Vagina (tissue), 2 donors: ENCODE measurements at regions not wholly inside any gene's neighbourhood (a gene's known extent, or its start where the extent isn't known, plus 50 kb on each side); places are given as distances from the start of the nearest gene placed in this dataset.
A peak's percentile ranks its signal among the peaks of the same experiment; 100 is the strongest.

ENCODE experiments used
- DNase-seq, 2 donors: peaks; one replicate each; pipeline ENCODE4 v3.0.0-alpha.2; 2017; ENCODE audit errors: extremely low spot score in 2 of 2
- H3K27ac ChIP-seq: fragments of 200-600 bp; sonication (generic); one replicate; pipeline ENCODE4 v1.5.1; 2019
- H3K27me3 ChIP-seq: fragments of 200-600 bp; sonication (generic); one replicate; pipeline ENCODE4 v1.5.1; 2019
- H3K36me3 ChIP-seq, 2 donors: fragments of 200-600 bp; sonication (generic); one replicate each; pipeline ENCODE4 v1.5.1; 2017 to 2019
- H3K4me1 ChIP-seq: fragments of 200-600 bp; sonication (generic); one replicate; pipeline ENCODE4 v1.5.1; 2019
- H3K4me3 ChIP-seq, 2 donors: fragments of 200-600 bp; sonication (generic); 1 replicate in 1 of 2; 2 replicates in 1 of 2; pipeline ENCODE4 v1.5.1; 2016 to 2019
- H3K9me3 ChIP-seq: fragments of 200-600 bp; sonication (generic); one replicate; pipeline ENCODE4 v1.5.1; 2019
- CTCF ChIP-seq, 3 experiments: fragments of 450-650 bp in 2 of 3; fragments of 200-600 bp in 1 of 3; sonication (generic) in 1 of 3; IDR thresholded peaks; one replicate each; pipeline ENCODE4 v1.5.1; 2017 to 2019; ENCODE audit warnings: antibody characterized with exemption in 3 of 3, mild to moderate bottlenecking in 2 of 3, moderate library complexity in 2 of 3
- POLR2A ChIP-seq, 2 donors: fragments of 450-650 bp; IDR thresholded peaks; one replicate each; pipeline ENCODE4 v1.6.1; 2017; ENCODE audit warnings: antibody characterized with exemption in 2 of 2, mild to moderate bottlenecking in 2 of 2, moderate library complexity in 2 of 2
- POLR2AphosphoS5 ChIP-seq, 2 donors: sonication (generic); formaldehyde crosslinking; IDR thresholded peaks; one replicate each; pipeline ENCODE4 v1.9.0; 2017; ENCODE audit warnings: antibody characterized with exemption in 2 of 2, mild to moderate bottlenecking in 2 of 2, low read depth in 1 of 2; ENCODE audit not compliant: insufficient read depth in 1 of 2
- intact Hi-C: fragments of 100-400 bp; cut with DNase I; formaldehyde crosslinking; loops from one replicate; pipeline ENCODE4 v1.15.1; 2023

GRCh38 chr7:130931423-130931822 is 197.4 kb upstream of the KLF14 start:
- DNase-seq, result no peak
- intact Hi-C loops, result no loop called here
- no peak for TF ChIP-seq POLR2AphosphoS5 (IDR thresholded peaks at IDR 0.05; ENCODE audit: insufficient read depth in 1 of 2, low read depth in 1 of 2)
- TF ChIP-seq CTCF (IDR thresholded peaks at IDR 0.05), result no peak
- no peaks in the 10 kb centered on the region for H3K27me3 ChIP-seq
- H3K4me1 ChIP-seq, result peaks cover 77% of the 10 kb centered on the region
- no peak overlapping the region for H3K4me3 ChIP-seq
- no peaks in the 10 kb centered on the region for H3K9me3 ChIP-seq
- no peaks in the 10 kb centered on the region for H3K36me3 ChIP-seq
- peak overlapping the region; percentile 66 for H3K27ac ChIP-seq

GRCh38 chr7:130932088-130932487 is 198.1 kb upstream of the KLF14 start:
- intact Hi-C loops, result no loop called here
- no peaks in the 10 kb centered on the region for H3K36me3 ChIP-seq
- H3K4me3 ChIP-seq, result no peak overlapping the region
- TF ChIP-seq CTCF (IDR thresholded peaks at IDR 0.05), result no peak
- TF ChIP-seq POLR2A (IDR thresholded peaks at IDR 0.05), result no peak
- TF ChIP-seq POLR2AphosphoS5 (IDR thresholded peaks at IDR 0.05; ENCODE audit: insufficient read depth in 1 of 2, low read depth in 1 of 2), result no peak
- no peak for DNase-seq
- H3K4me1 ChIP-seq, result peaks cover 75% of the 10 kb centered on the region
- peak overlapping the region; percentile 66 for H3K27ac ChIP-seq
- H3K9me3 ChIP-seq, result no peaks in the 10 kb centered on the region
- no peaks in the 10 kb centered on the region for H3K27me3 ChIP-seq

GRCh38 chr7:130932667-130933432 is 198.8 kb upstream of the KLF14 start:
- intact Hi-C loops, result no loop called here
- no peak overlapping the region for H3K4me3 ChIP-seq
- no peak for DNase-seq
- peaks cover 75% of the 10 kb centered on the region for H3K4me1 ChIP-seq
- H3K36me3 ChIP-seq, result no peaks in the 10 kb centered on the region
- no peaks in the 10 kb centered on the region for H3K9me3 ChIP-seq
- H3K27ac ChIP-seq, result no peak overlapping the region
- TF ChIP-seq CTCF (IDR thresholded peaks at IDR 0.05), result no peak
- TF ChIP-seq POLR2A (IDR thresholded peaks at IDR 0.05), result no peak
- TF ChIP-seq POLR2AphosphoS5 (IDR thresholded peaks at IDR 0.05; ENCODE audit: insufficient read depth in 1 of 2, low read depth in 1 of 2), result no peak
- H3K27me3 ChIP-seq, result no peaks in the 10 kb centered on the region

- no peak for DNase-seq
- intact Hi-C loops, result no loop called here
- no peaks in the 10 kb centered on the region for H3K36me3 ChIP-seq
- H3K4me1 ChIP-seq, result peaks cover 77% of the 10 kb centered on the region
- no peak overlapping the region for H3K27ac ChIP-seq
- H3K9me3 ChIP-seq, result no peaks in the 10 kb centered on the region
- H3K27me3 ChIP-seq, result no peaks in the 10 kb centered on the region
- TF ChIP-seq POLR2A (IDR thresholded peaks at IDR 0.05), result no peak
- TF ChIP-seq POLR2AphosphoS5 (IDR thresholded peaks at IDR 0.05; ENCODE audit: insufficient read depth in 1 of 2, low read depth in 1 of 2), result no peak
- no peak for TF ChIP-seq CTCF (IDR thresholded peaks at IDR 0.05)
- H3K4me3 ChIP-seq, result no peak overlapping the region
These were observed 199.9 kb upstream of the KLF14 start for GRCh38 chr7:130933919-130934318.

- peaks cover 77% of the 10 kb centered on the region for H3K4me1 ChIP-seq
- no peak for TF ChIP-seq POLR2A (IDR thresholded peaks at IDR 0.05)
- TF ChIP-seq CTCF (IDR thresholded peaks at IDR 0.05), result no peak
- TF ChIP-seq POLR2AphosphoS5 (IDR thresholded peaks at IDR 0.05; ENCODE audit: insufficient read depth in 1 of 2, low read depth in 1 of 2), result no peak
- intact Hi-C loops, result no loop called here
These were observed 201.7 kb upstream of the KLF14 start for GRCh38 chr7:130935564-130936157.

More at GRCh38 chr7:130935564-130936157, 201.7 kb upstream of the KLF14 start:
- H3K27me3 ChIP-seq, result no peaks in the 10 kb centered on the region
- DNase-seq, result no peak
- H3K27ac ChIP-seq, result peak overlapping the region; percentile 19
- H3K4me3 ChIP-seq, result no peak overlapping the region
- H3K9me3 ChIP-seq, result no peaks in the 10 kb centered on the region
- H3K36me3 ChIP-seq, result no peaks in the 10 kb centered on the region
